Thyroid gland (tissue), 4 donors: ENCODE measurements at regions not wholly inside any gene's neighbourhood (a gene's known extent, or its start where the extent isn't known, plus 50 kb on each side); places are given as distances from the start of the nearest gene placed in this dataset.

Experiments used
- DNase-seq, 2 donors: peaks; one replicate each; pipeline ENCODE4 v3.0.0-alpha.2; 2019
- H3K27ac ChIP-seq, 3 donors: fragments of 200-600 bp; sonication (generic); 1 replicate in 2 of 3; 2 replicates in 1 of 3; pipeline ENCODE4 v1.5.1; 2016 to 2019; ENCODE audit warnings: mild to moderate bottlenecking in 1 of 3, moderate library complexity in 1 of 3
- H3K27me3 ChIP-seq: fragments of 200-600 bp; sonication (generic); one replicate; pipeline ENCODE4 v1.5.1; 2019
- H3K36me3 ChIP-seq, 2 donors: fragments of 200-600 bp; sonication (generic); one replicate each; pipeline ENCODE4 v1.5.1; 2016 to 2019
- H3K4me1 ChIP-seq, 2 donors: fragments of 200-600 bp; sonication (generic); one replicate each; pipeline ENCODE4 v1.5.1; 2017 to 2019
- H3K4me3 ChIP-seq, 3 donors: fragments of 200-600 bp; sonication (generic); replicated peaks in 1 of 3; 1 replicate in 2 of 3; 2 replicates in 1 of 3; pipeline ENCODE4 v1.5.1; 2016; ENCODE audit warnings: mild to moderate bottlenecking in 1 of 3
- H3K9me3 ChIP-seq: fragments of 200-600 bp; sonication (generic); one replicate; pipeline ENCODE4 v1.5.1; 2017
- POLR2A ChIP-seq, 2 donors: fragments of 450-650 bp; IDR thresholded peaks; one replicate each; pipeline ENCODE4 v1.6.1; 2017; ENCODE audit warnings: antibody characterized with exemption in 2 of 2, mild to moderate bottlenecking in 2 of 2, moderate library complexity in 1 of 2
- WGBS, 2 donors: methylation state at CpG; one replicate each; pipeline ENCODE4 v1.1.5; 2017; 5-methylcytosine and 5-hydroxymethylcytosine counted together
- intact Hi-C: fragments of 100-400 bp; cut with DNase I; formaldehyde crosslinking; loops from one replicate; pipeline ENCODE4 v1.15.1; 2023
- TF ChIP-seq, protein P1 (sequence below), 6 experiments: fragments of 200-600 bp in 3 of 6; fragments of 450-650 bp in 3 of 6; sonication (generic) in 3 of 6; IDR thresholded peaks; one replicate each; pipeline ENCODE4 v1.5.1; 2016 to 2019; ENCODE audit warnings: antibody characterized with exemption in 6 of 6, mild to moderate bottlenecking in 2 of 6, inconsistent platforms in 1 of 6, moderate library complexity in 1 of 6

DNA sequence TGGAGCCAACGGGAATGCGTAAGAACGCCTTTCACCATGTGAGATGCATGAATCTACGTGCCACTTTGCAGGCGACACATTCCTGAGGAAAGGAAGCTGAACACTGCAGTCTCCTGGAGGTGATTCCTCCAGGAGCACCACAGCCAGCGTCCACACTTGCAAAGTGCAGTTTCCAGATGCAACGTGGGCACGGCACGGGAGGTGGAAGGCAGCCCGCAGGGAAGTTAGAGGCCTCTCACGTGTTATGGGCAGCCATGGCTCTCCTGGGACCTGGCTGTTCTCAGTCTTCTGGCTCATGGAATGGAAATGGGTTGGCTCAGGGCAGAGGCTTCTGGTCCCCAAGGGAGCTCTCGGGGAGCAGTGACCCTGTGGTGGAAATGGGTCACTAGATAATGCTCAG is 381.0 kb upstream of the IRX4 start:
- Histone ChIP-seq H3K36me3 (no peaks in the 10 kb centered on the region), H3K27ac (no peak overlapping the region), H3K4me3 (no peak overlapping the region), H3K9me3 (no peaks in the 10 kb centered on the region), H3K4me1 (no peaks in the 10 kb centered on the region), H3K27me3 (no peaks in the 10 kb centered on the region)
- intact Hi-C loops = no loop called here
- DNase-seq = no peak
- TF ChIP-seq POLR2A (IDR thresholded peaks at IDR 0.05) = no peak
- TF ChIP-seq, protein P1, sequence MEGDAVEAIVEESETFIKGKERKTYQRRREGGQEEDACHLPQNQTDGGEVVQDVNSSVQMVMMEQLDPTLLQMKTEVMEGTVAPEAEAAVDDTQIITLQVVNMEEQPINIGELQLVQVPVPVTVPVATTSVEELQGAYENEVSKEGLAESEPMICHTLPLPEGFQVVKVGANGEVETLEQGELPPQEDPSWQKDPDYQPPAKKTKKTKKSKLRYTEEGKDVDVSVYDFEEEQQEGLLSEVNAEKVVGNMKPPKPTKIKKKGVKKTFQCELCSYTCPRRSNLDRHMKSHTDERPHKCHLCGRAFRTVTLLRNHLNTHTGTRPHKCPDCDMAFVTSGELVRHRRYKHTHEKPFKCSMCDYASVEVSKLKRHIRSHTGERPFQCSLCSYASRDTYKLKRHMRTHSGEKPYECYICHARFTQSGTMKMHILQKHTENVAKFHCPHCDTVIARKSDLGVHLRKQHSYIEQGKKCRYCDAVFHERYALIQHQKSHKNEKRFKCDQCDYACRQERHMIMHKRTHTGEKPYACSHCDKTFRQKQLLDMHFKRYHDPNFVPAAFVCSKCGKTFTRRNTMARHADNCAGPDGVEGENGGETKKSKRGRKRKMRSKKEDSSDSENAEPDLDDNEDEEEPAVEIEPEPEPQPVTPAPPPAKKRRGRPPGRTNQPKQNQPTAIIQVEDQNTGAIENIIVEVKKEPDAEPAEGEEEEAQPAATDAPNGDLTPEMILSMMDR (IDR thresholded peaks at IDR 0.05) = no peak
- 82 to 84% methylated on average over 12 of the region's 12 CpGs for WGBS, 2 donors

DNA sequence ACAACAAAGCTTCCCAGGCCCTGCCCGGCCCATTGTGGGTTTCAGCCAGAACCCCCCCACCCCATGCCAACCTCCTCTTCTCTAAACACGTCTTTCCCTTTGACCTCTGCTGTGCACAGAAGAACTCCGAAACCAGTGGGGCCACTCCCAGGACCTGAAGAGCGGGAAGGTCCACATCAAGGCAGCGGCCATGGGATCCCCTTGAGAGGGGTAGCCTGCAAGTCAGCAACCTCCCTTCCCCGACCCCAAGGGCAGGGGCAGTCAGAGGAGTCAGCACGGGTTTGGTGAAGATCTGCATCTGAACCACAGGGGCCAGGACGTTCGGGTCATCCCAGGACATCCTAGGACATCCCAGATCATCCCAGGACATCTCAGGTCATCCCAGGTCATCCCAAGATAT is 379.9 kb upstream of the IRX4 start:
- WGBS, 2 donors = 65 to 75% methylated on average over 9 of the region's 9 CpGs
- no peak overlapping the region for H3K27ac ChIP-seq
- H3K27me3 ChIP-seq = no peaks in the 10 kb centered on the region
- DNase-seq = no peak
- no peak overlapping the region for H3K4me3 ChIP-seq
- no peak for TF ChIP-seq POLR2A (IDR thresholded peaks at IDR 0.05)
- TF ChIP-seq, protein P1 (IDR thresholded peaks at IDR 0.05) = no peak
- no peaks in the 10 kb centered on the region for H3K36me3 ChIP-seq
- intact Hi-C loops = no loop called here
- H3K4me1 ChIP-seq = no peaks in the 10 kb centered on the region
- H3K9me3 ChIP-seq = no peaks in the 10 kb centered on the region

DNA sequence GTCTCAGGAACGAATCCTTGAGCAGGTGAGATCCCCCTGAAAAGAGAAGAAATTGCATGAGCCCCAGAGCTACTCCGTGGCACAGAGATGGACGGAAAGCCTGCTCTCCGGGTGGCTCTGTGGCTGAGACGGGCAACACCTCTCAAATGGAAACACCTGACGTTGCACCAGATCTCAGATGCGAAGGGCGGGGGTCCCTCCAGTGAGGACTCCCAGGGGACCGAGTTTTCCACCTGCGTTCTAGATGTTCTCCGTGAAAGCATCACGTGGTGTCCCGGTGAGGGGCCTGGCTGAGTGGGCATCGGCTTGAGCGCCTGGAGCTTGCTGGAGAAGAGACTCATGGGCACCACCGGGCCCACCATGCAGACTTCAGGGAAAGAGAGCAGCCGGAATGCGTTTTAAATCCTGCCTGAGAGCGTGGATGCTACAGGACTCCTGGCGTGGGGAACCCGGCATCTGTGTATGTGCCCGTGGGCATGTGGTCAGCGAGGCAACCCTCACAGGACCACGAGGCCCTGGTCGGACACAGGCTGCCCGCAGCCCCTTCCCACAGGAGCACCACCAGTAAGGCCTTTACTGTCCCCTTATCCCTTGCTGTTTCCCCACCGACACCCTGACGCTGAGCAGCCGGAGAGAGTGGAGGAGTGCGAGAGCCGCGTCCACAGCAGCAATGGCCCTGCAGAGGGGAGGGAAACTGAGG is 378.4 kb upstream of the IRX4 start:
- WGBS, 2 donors = 92 to 93% methylated on average over 26 to 32 of the region's 32 CpGs
- H3K4me1 ChIP-seq = no peaks in the 10 kb centered on the region
- H3K4me3 ChIP-seq = no peak overlapping the region
- H3K27me3 ChIP-seq = no peaks in the 10 kb centered on the region
- no peak overlapping the region for H3K27ac ChIP-seq
- no peak for DNase-seq
- intact Hi-C loops = no loop called here
- H3K36me3 ChIP-seq = no peaks in the 10 kb centered on the region
- H3K9me3 ChIP-seq = no peaks in the 10 kb centered on the region
- TF ChIP-seq POLR2A (IDR thresholded peaks at IDR 0.05) = no peak
- TF ChIP-seq, protein P1 (IDR thresholded peaks at IDR 0.05) = no peak

DNA sequence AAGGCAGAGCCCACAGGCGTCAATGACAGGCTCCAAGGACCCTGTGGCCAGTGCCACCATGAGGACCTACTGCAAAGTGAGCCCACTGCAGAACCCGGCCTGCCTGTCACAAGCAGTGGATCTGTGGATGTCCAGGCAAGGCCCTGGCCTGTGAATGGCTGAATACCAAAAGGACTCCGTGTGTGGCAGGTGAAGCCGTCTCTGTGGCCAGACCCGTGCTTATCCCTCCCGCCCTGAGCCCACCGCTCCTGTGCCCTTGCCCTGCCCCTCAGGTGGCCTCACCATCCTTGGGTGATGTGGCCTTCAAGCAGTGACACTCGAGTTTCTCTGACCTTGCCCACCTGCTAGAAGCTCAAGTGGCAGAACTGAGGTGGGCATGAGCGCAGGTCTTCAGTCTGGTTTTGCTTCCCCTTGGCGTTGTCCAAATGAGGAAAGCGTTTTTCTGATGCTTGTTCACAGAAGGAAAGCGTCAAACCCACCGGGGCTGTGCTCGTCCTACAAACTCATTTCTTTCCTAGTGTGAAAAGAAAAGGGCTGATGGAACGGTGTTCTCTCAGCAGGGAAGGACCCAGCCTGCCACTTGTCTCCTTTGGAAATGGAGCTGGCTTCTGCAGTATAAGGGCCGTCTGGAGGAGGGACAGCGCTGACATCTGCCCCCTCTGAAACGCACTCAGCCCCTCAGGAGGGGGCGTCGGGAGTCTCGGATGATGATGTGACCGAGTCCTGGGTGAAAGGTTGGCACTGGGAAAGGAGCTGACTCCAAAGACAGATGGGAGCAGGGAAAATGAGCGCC is 377.7 kb upstream of the IRX4 start:
- WGBS, 2 donors = 85% methylated on average over 14 to 23 of the region's 23 CpGs
- no peaks in the 10 kb centered on the region for H3K36me3 ChIP-seq
- TF ChIP-seq, protein P1 (IDR thresholded peaks at IDR 0.05) = no peak
- TF ChIP-seq POLR2A (IDR thresholded peaks at IDR 0.05) = no peak
- DNase-seq = no peak
- intact Hi-C loops = no loop called here
- no peaks in the 10 kb centered on the region for H3K9me3 ChIP-seq
- H3K4me3 ChIP-seq = no peak overlapping the region
- H3K4me1 ChIP-seq = no peaks in the 10 kb centered on the region
- no peaks in the 10 kb centered on the region for H3K27me3 ChIP-seq
- no peak overlapping the region for H3K27ac ChIP-seq

DNA sequence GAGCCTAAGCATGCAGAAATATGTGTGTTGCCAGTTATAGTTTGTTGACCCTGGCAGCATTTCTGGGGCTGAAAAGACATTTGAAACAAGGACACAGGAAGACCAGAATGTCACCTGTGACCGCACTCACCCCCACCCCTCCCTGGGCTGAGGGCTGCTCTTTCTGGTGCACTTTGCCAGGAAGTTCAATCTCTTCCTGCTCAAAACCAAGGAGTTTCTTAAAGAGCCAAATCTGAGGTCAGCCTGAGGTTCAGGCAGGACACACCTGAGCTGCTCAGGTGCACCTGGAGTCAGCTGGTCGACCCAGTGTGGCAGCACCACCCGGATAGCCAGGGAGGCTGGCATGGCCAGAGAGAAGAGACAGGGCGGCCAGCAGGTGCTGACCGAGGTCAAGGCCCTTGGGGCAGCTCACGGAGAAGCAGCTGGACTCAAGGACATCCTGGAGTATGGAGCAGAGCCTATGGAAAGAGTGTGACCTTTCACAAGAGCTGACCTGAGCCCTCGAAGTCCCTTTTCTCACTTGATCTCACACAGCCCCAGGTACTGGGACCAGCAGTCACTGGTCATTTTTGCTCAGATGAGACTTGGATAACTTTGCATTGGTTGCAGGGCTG is 376.9 kb upstream of the IRX4 start:
- no peak for TF ChIP-seq POLR2A (IDR thresholded peaks at IDR 0.05)
- TF ChIP-seq, protein P1 (IDR thresholded peaks at IDR 0.05) = no peak
- no peaks in the 10 kb centered on the region for H3K36me3 ChIP-seq
- DNase-seq = no peak
- no peaks in the 10 kb centered on the region for H3K4me1 ChIP-seq
- no peak overlapping the region for H3K4me3 ChIP-seq
- H3K27me3 ChIP-seq = no peaks in the 10 kb centered on the region
- H3K27ac ChIP-seq = no peak overlapping the region
- no peaks in the 10 kb centered on the region for H3K9me3 ChIP-seq
- WGBS, 2 donors = 77 to 79% methylated on average over 7 of the region's 7 CpGs
- intact Hi-C loops = no loop called here
